A549 (cell line): ENCODE measurements at regions not wholly inside any gene's neighbourhood (a gene's known extent, or its start where the extent isn't known, plus 50 kb on each side); places are given as distances from the start of the nearest gene placed in this dataset.
A peak's percentile ranks its signal among the peaks of the same experiment; 100 is the strongest.

Source experiments
- ATAC-seq, 2 experiments: fragments of 200-7000 bp in 1 of 2; fragments of >200 bp in 1 of 2; cut with Nextera tagmentation in 1 of 2; cut with Tn5 transposase in 1 of 2; 3 replicates each; pipeline versions ENCODE4 v1.8.0 to v1.9.1; 2018 to 2020; ENCODE audit warnings: mild to moderate bottlenecking in 1 of 2, moderate library complexity in 1 of 2
- CTCF ChIA-PET: fragments of 300-600 bp; sonication (Branson Sonifier 250); formaldehyde crosslinking; extraction: SDS; loops from one replicate; lab custom pipeline; 2021; ENCODE audit warnings: antibody characterized with exemption, inconsistent platforms; lab: Yijun Ruan, JAX
- POLR2A ChIA-PET: fragments of 350-600 bp; formaldehyde crosslinking; extraction: SDS; loops from one replicate; lab custom pipeline; 2021; ENCODE audit warnings: antibody characterized with exemption, inconsistent platforms; lab: Yijun Ruan, JAX
- DNase-seq, 2 experiments: peaks; one replicate each; pipeline versions ENCODE4 v3.0.0 to v3.0.0-alpha.2; 2011 to 2016; ENCODE audit warnings: low read depth in 1 of 2, low spot score in 1 of 2
- FAIRE-seq: peaks from 2 replicates; lab custom pipeline; 2011; peaks lifted over from hg19 to GRCh38; lab: Jason Lieb, UNC
- H3K27ac ChIP-seq, 2 experiments: fragments of >200 bp; sonication (Bioruptor Twin); formaldehyde crosslinking; 3 replicates each; pipeline ENCODE4 v1.5.1; 2016 to 2017
- H3K4me1 ChIP-seq: fragments of >200 bp; sonication (Bioruptor Twin); formaldehyde crosslinking; 3 replicates; pipeline ENCODE4 v1.6.1; 2016
- H3K4me2 ChIP-seq: fragments of >200 bp; sonication (Bioruptor Twin); formaldehyde crosslinking; 3 replicates; pipeline ENCODE4 v1.6.1; 2016
- H3K4me3 ChIP-seq: fragments of >200 bp; sonication (Bioruptor Twin); formaldehyde crosslinking; 3 replicates; pipeline ENCODE4 v1.5.1; 2016
- H3K9me3 ChIP-seq: fragments of >200 bp; sonication (Bioruptor Twin); formaldehyde crosslinking; 3 replicates; pipeline ENCODE4 v1.6.1; 2016
- ATOH8 ChIP-seq: fragments of 250-450 bp; sonication (Bioruptor Pico); IDR thresholded peaks from 2 replicates; pipeline ENCODE4 v1.5.0; 2020; ENCODE audit warnings: low read depth, mild to moderate bottlenecking, moderate library complexity
- BCL3 ChIP-seq: fragments of >200 bp; sonication (Bioruptor Twin); formaldehyde crosslinking; IDR thresholded peaks from 3 replicates; pipeline ENCODE4 v1.6.1; 2016
- CBX8 ChIP-seq: fragments of 200-600 bp; sonication (generic); IDR thresholded peaks from 2 replicates; pipeline ENCODE4 v1.6.1; 2016
- CEBPB ChIP-seq, 2 experiments: fragments of >200 bp in 1 of 2; sonication (Bioruptor Twin) in 1 of 2; formaldehyde crosslinking in 1 of 2; IDR thresholded peaks; 2 replicates each; pipeline ENCODE4 v1.6.1; 2012 to 2016
- CHD4 ChIP-seq: fragments of 200-600 bp; sonication (generic); IDR thresholded peaks from 2 replicates; pipeline ENCODE4 v1.6.1; 2016; ENCODE audit warnings: antibody characterized with exemption, mild to moderate bottlenecking, borderline replicate concordance
- EP300 ChIP-seq, 2 experiments: fragments of >200 bp; sonication (Bioruptor Twin); formaldehyde crosslinking; IDR thresholded peaks; 2 replicates in 1 of 2; 3 replicates in 1 of 2; pipeline ENCODE4 v1.6.1; 2016 to 2017
- FOSB ChIP-seq: fragments of 250-450 bp; sonication (Bioruptor Pico); IDR thresholded peaks from 2 replicates; pipeline ENCODE4 v1.5.0; 2020; ENCODE audit warnings: mild to moderate bottlenecking, moderate library complexity
- FOSL2 ChIP-seq, 2 experiments: fragments of 450-650 bp in 1 of 2; fragments of >200 bp in 1 of 2; sonication (Bioruptor Twin) in 1 of 2; formaldehyde crosslinking; IDR thresholded peaks; 2 replicates each; pipeline versions ENCODE4 v1.5.0 to v1.6.1; 2016 to 2020; ENCODE audit warnings: mild to moderate bottlenecking in 1 of 2, moderate library complexity in 1 of 2
- FOXS1 ChIP-seq: fragments of 250-450 bp; sonication (Bioruptor Pico); IDR thresholded peaks from 2 replicates; pipeline ENCODE4 v1.5.0; 2020; ENCODE audit warnings: mild to moderate bottlenecking, moderate library complexity
- GATA3 ChIP-seq: IDR thresholded peaks from 2 replicates; pipeline ENCODE4 v1.6.1; 2012; ENCODE audit warnings: borderline replicate concordance
- HES2 ChIP-seq: fragments of >200 bp; sonication (Bioruptor Twin); formaldehyde crosslinking; IDR thresholded peaks from 2 replicates; pipeline ENCODE4 v1.6.1; 2016
- HEYL ChIP-seq: fragments of 250-450 bp; sonication (Bioruptor Pico); IDR thresholded peaks from 2 replicates; pipeline ENCODE4 v1.8.0; 2021; ENCODE audit warnings: mild to moderate bottlenecking, moderate library complexity
- HOXB13 ChIP-seq: fragments of 250-450 bp; sonication (Bioruptor Pico); IDR thresholded peaks from 2 replicates; pipeline ENCODE4 v1.5.0; 2020; ENCODE audit warnings: low read depth, mild to moderate bottlenecking, moderate library complexity
- HOXB5 ChIP-seq: fragments of 250-450 bp; sonication (Bioruptor Pico); IDR thresholded peaks from 2 replicates; pipeline ENCODE4 v1.5.0; 2020; ENCODE audit warnings: mild to moderate bottlenecking, moderate library complexity
- JUNB ChIP-seq: fragments of >200 bp; sonication (Bioruptor Twin); formaldehyde crosslinking; IDR thresholded peaks from 2 replicates; pipeline ENCODE4 v1.6.1; 2016
- KDM1A ChIP-seq: fragments of 200-600 bp; sonication (generic); IDR thresholded peaks from 2 replicates; pipeline ENCODE4 v1.6.1; 2016; ENCODE audit warnings: low read depth, mild to moderate bottlenecking
- MAFK ChIP-seq: fragments of 450-650 bp; IDR thresholded peaks from 2 replicates; pipeline ENCODE4 v1.6.1; 2014; ENCODE audit not compliant: partially characterized antibody
- MAX ChIP-seq: IDR thresholded peaks from 2 replicates; pipeline ENCODE4 v1.6.1; 2012
- MAZ ChIP-seq: fragments of 150-350 bp; IDR thresholded peaks from 2 replicates; pipeline ENCODE4 v1.6.1; 2014; ENCODE audit warnings: antibody characterized with exemption, low read depth, low read length, borderline replicate concordance
- NPAS2 ChIP-seq: fragments of 250-450 bp; sonication (Bioruptor Pico); IDR thresholded peaks from 2 replicates; pipeline ENCODE4 v1.8.0; 2022; ENCODE audit warnings: mild to moderate bottlenecking, moderate library complexity, borderline replicate concordance
- POLR2A ChIP-seq: IDR thresholded peaks from 2 replicates; pipeline ENCODE4 v1.6.1; 2012; ENCODE audit warnings: mild to moderate bottlenecking, low read length
- RAD21 ChIP-seq, 2 experiments: fragments of >200 bp in 1 of 2; sonication (Bioruptor Twin) in 1 of 2; formaldehyde crosslinking in 1 of 2; IDR thresholded peaks in 1 of 2; conservative IDR thresholded peaks in 1 of 2; 2 replicates in 1 of 2; 3 replicates in 1 of 2; pipeline ENCODE4 v1.6.1; 2012 to 2018; ENCODE audit warnings: inconsistent platforms in 1 of 2
- RCOR1 ChIP-seq: fragments of 150-350 bp; IDR thresholded peaks from 2 replicates; pipeline ENCODE4 v1.6.1; 2014; ENCODE audit warnings: antibody characterized with exemption, low read length, low read depth
- SREBF2 ChIP-seq: fragments of 450-650 bp; IDR thresholded peaks from 2 replicates; pipeline ENCODE4 v1.6.1; 2014; ENCODE audit warnings: mild to moderate bottlenecking, moderate library complexity
- TFCP2L1 ChIP-seq: fragments of 250-450 bp; sonication (Bioruptor Pico); IDR thresholded peaks from 2 replicates; pipeline ENCODE4 v1.5.0; 2021; ENCODE audit warnings: mild to moderate bottlenecking
- TP53 ChIP-seq: fragments of 250-450 bp; sonication (Bioruptor Pico); IDR thresholded peaks from 2 replicates; pipeline ENCODE4 v1.5.0; 2021; ENCODE audit warnings: mild to moderate bottlenecking, moderate library complexity
- ZFP36 ChIP-seq: fragments of 450-650 bp; IDR thresholded peaks from 2 replicates; pipeline ENCODE4 v1.6.1; 2014; ENCODE audit warnings: borderline replicate concordance; ENCODE audit not compliant: partially characterized antibody
- ZNF302 ChIP-seq: fragments of 250-450 bp; sonication (Bioruptor Pico); IDR thresholded peaks from 2 replicates; pipeline ENCODE4 v1.9.0; 2021; ENCODE audit warnings: inconsistent platforms, mild to moderate bottlenecking, moderate library complexity
- ZSCAN20 ChIP-seq: fragments of 250-450 bp; sonication (Bioruptor Pico); IDR thresholded peaks from 2 replicates; pipeline ENCODE4 v1.8.0; 2022; ENCODE audit warnings: mild to moderate bottlenecking, moderate library complexity
- WGBS: methylation state at CpG from one replicate; pipeline ENCODE4 v1.1.6; 2017; ENCODE audit errors: missing lambda C conversion rate; 5-methylcytosine and 5-hydroxymethylcytosine counted together

- Histone ChIP-seq H3K27ac (peak overlapping the region; percentile 13 to 47; a peak in 2 of 6 replicates), H3K4me1 (peaks cover 14% of the 10 kb centered on the region; the same call in 2 of the 3 replicates), H3K4me2 (peak overlapping the region; percentile 52), H3K9me3 (peaks cover 2% of the 10 kb centered on the region; the same call in 1 of the 3 replicates), H3K4me3 (no peak overlapping the region)
- peak in 1 of 2 experiments; percentile 12 for DNase-seq
- WGBS: 44% methylated on average over 3 of the region's 3 CpGs
- no peak for FAIRE-seq
- peak in 1 of 2 experiments; percentile 60; a peak in 3 of 6 replicates for ATAC-seq
- CTCF ChIA-PET: interaction anchor here (1.3 kb wide), 1 partner anchor 702 kb away, joined by 7 read pairs; no protein-coding TSS in a partner anchor
- TF ChIP-seq HOXB13 (CRISPR knock-in tag): no peak
- TF ChIP-seq MAFK: peak; percentile 50
- POLR2A ChIA-PET: no interaction called here
Measured at GRCh38 chr12:88291498-88292131, 149.5 kb downstream of the TMTC3 start.

- ATAC-seq (no peak), FAIRE-seq (peak; percentile 85), DNase-seq (no peak)
- Histone ChIP-seq H3K9me3 (peaks cover 2% of the 10 kb centered on the region; the same call in 1 of the 3 replicates), H3K27ac (peak overlapping the region; percentile 78 to 84), H3K4me1 (peaks cover 38% of the 10 kb centered on the region), H3K4me2 (peak overlapping the region; percentile 51), H3K4me3 (no peak overlapping the region)
- CTCF ChIA-PET: interaction anchor here (1.1 kb wide), 1 partner anchor 56 kb away, joined by 4 read pairs; no protein-coding TSS in a partner anchor
- TF ChIP-seq JUNB: no peak
- no peak for TF ChIP-seq SREBF2
- TF ChIP-seq FOSB (CRISPR knock-in tag): no peak
- TF ChIP-seq TP53 (CRISPR knock-in tag): no peak
- no peak for TF ChIP-seq MAZ
- no peak for TF ChIP-seq CBX8
- TF ChIP-seq HOXB5 (CRISPR knock-in tag): no peak
- no peak for TF ChIP-seq HEYL (CRISPR knock-in tag)
- POLR2A ChIA-PET: no interaction called here
Measured at GRCh38 chr12:88298014-88298682, 156.0 kb downstream of the TMTC3 start.

- DNase-seq (peak; percentile 10 to 73), FAIRE-seq (peak; percentile 72), ATAC-seq (peak; percentile 51 to 55; a peak in 5 of 6 replicates)
- H3K9me3 ChIP-seq: peaks cover 2% of the 10 kb centered on the region; the same call in 1 of the 3 replicates
- 46% methylated on average over 4 of the region's 4 CpGs for WGBS
- H3K4me1 ChIP-seq: peaks cover 38% of the 10 kb centered on the region
- ChIA-PET POLR2A (interaction anchor here (0.7 to 1.3 kb wide), 3 partner anchors 10 to 57 kb away, joined by 3 read pairs; no protein-coding TSS in a partner anchor), CTCF (interaction anchor here (0.9 to 1.6 kb wide), 4 partner anchors 14 to 695 kb away, joined by 3 to 4 read pairs (median 3); no protein-coding TSS in a partner anchor)
- H3K4me3 ChIP-seq: no peak overlapping the region
- H3K27ac ChIP-seq: peak overlapping the region; percentile 78 to 84
- H3K4me2 ChIP-seq: peak overlapping the region; percentile 51
- TF ChIP-seq MAX: peak; percentile 49
- TF ChIP-seq EP300 (IDR thresholded peaks at IDR 0.05): peak in 1 of 2 experiments; percentile 34; a peak in 1 of 5 replicates
- TF ChIP-seq CEBPB (IDR thresholded peaks at IDR 0.05): no peak
- peak; percentile 40; the same call in 1 of the 2 replicates for TF ChIP-seq ZSCAN20 (CRISPR knock-in tag)
- no peak for TF ChIP-seq SREBF2
- TF ChIP-seq HES2: no peak
- no peak for TF ChIP-seq BCL3
- no peak for TF ChIP-seq NPAS2 (CRISPR knock-in tag)
- no peak for TF ChIP-seq MAZ
- no peak for TF ChIP-seq FOSL2 (IDR thresholded peaks at IDR 0.05)
- TF ChIP-seq FOSL2 (CRISPR knock-in tag; IDR thresholded peaks at IDR 0.05): peak; percentile 76
- TF ChIP-seq ZFP36: no peak
- no peak for TF ChIP-seq RAD21 (conservative IDR thresholded peaks at IDR 0.05 in 1 of 2, IDR thresholded peaks at IDR 0.05 in 1 of 2)
- TF ChIP-seq CHD4: no peak
- TF ChIP-seq ATOH8 (CRISPR knock-in tag): peak; percentile 84
- TF ChIP-seq MAFK: peak; percentile 96
- TF ChIP-seq TFCP2L1 (CRISPR knock-in tag): 0 out of 2 replicates have a peak, but pooled peaks have one; percentile 56
- no peak for TF ChIP-seq POLR2A
- peak; percentile 69; the same call in 1 of the 2 replicates for TF ChIP-seq HOXB5 (CRISPR knock-in tag)
- peak; percentile 25; the same call in 1 of the 2 replicates for TF ChIP-seq HOXB13 (CRISPR knock-in tag)
- peak; percentile 25; the same call in 1 of the 2 replicates for TF ChIP-seq FOXS1 (CRISPR knock-in tag)
- TF ChIP-seq RCOR1: no peak
- peak; percentile 25; the same call in 1 of the 2 replicates for TF ChIP-seq GATA3
- TF ChIP-seq KDM1A: no peak
- no peak; the same call in 1 of the 2 replicates for TF ChIP-seq ZNF302
- no peak for TF ChIP-seq TP53 (CRISPR knock-in tag)
Measured at GRCh38 chr12:88298761-88299242, 156.7 kb downstream of the TMTC3 start.
